ENCODE measurements at regions not wholly inside any gene's neighbourhood (a gene's known extent, or its start where the extent isn't known, plus 50 kb on each side); places are given as distances from the start of the nearest gene placed in this dataset.

GRCh38 chr1:34418166-34418565, 241.5 kb downstream of the C1orf94 start:
- Histone ChIP-seq H3K79me2 (ENCODE audit: insufficient read depth, low read length) (no peaks in the 10 kb centered on the region), H3T11ph (ENCODE audit: low read length) (no peak overlapping the region), H2BK15ac (ENCODE audit: low read depth, low read length) (no peak overlapping the region), H2BK120ac (ENCODE audit: low read depth, low read length, poor library complexity, severe bottlenecking) (no peak overlapping the region), H4K20me1 (ENCODE audit: control insufficient read depth, insufficient read depth, insufficient read length) (no peaks in the 10 kb centered on the region), H3K27me3 (ENCODE audit: insufficient read depth, low read length) (peaks cover 2% of the 10 kb centered on the region), H3K23me2 (ENCODE audit: insufficient read length, low read depth, low read length, poor library complexity, severe bottlenecking) (no peaks in the 10 kb centered on the region), H4K5ac (ENCODE audit: insufficient read length, low read depth, low read length) (no peak overlapping the region), H2BK20ac (ENCODE audit: low read depth, low read length, poor library complexity, severe bottlenecking) (no peak overlapping the region), H4K91ac (ENCODE audit: insufficient read length, low read depth, low read length) (no peak overlapping the region), H4K8ac (replicated peaks; ENCODE audit: insufficient read length, low read depth, low read length) (no peak overlapping the region), H2BK5ac (ENCODE audit: insufficient read length, low read length) (no peak overlapping the region), H3K27ac (ENCODE audit: insufficient read length, low read depth, low read length) (no peak overlapping the region), H3K9me3 (ENCODE audit: control insufficient read depth, low read depth, low read length) (no peaks in the 10 kb centered on the region), H3K14ac (ENCODE audit: insufficient read depth, low read length) (no peak overlapping the region), H3K4ac (ENCODE audit: low read depth, low read length) (no peak overlapping the region), H2BK12ac (ENCODE audit: insufficient read length, low read depth, low read length) (no peak overlapping the region), H2AK5ac (ENCODE audit: insufficient read length, low read length) (no peak overlapping the region), H3K56ac (ENCODE audit: insufficient read length, low read depth, low read length) (no peak overlapping the region), H3K79me1 (ENCODE audit: insufficient read depth, low read depth, low read length, poor library complexity, severe bottlenecking) (no peaks in the 10 kb centered on the region), H3K4me1 (ENCODE audit: insufficient read depth, low read length) (no peaks in the 10 kb centered on the region), H3K9ac (ENCODE audit: extremely low read depth, insufficient read length, low read length) (no peak overlapping the region), H3K23ac (ENCODE audit: insufficient read length, low read depth, low read length) (no peak overlapping the region), H3K18ac (ENCODE audit: insufficient read length, low read depth, low read length) (no peak overlapping the region), H2AFZ (ENCODE audit: low read length) (no peak overlapping the region), H3K4me2 (ENCODE audit: insufficient read depth, insufficient read length, low read length) (no peak overlapping the region)
- Mint-ChIP-seq H3K9me3 (no peaks in the 10 kb centered on the region; a peak in 1 of 5 replicates), H3K4me1 (peaks cover 4% of the 10 kb centered on the region in 2 experiments; a peak in 2 of 4 replicates), H3K27ac (no peak overlapping the region), H3K27me3 (ENCODE audit: low read depth) (peaks cover 15% of the 10 kb centered on the region), H3K4me3 (no peak overlapping the region), H3K36me3 (ENCODE audit: insufficient read depth in 1 of 3, low read depth in 3 of 3) (no peaks in the 10 kb centered on the region)
- no peak for TF ChIP-seq CTCF (conservative IDR thresholded peaks at IDR 0.05)
- DNase-seq: no peak
- no CpG with 5 or more reads among the region's 3 CpGs for WGBS (ENCODE audit: extremely low coverage, insufficient read length, low lambda C conversion rate)

All from H9 (cell line).